SU-DHL-6 (cell line): ENCODE measurements at regions not wholly inside any gene's neighbourhood (a gene's known extent, or its start where the extent isn't known, plus 50 kb on each side); places are given as distances from the start of the nearest gene placed in this dataset.

Source experiments
- H2AFZ ChIP-seq: fragments of 200-600 bp; sonication (generic); 2 replicates; pipeline ENCODE4 v1.6.1; 2014; ENCODE audit warnings: low read depth, mild to moderate bottlenecking, moderate library complexity, mixed read lengths, antibody characterized with exemption, low read length; ENCODE audit not compliant: severe bottlenecking
- H3F3A ChIP-seq: fragments of 200-600 bp; shearing (Covaris generic); 2 replicates; pipeline ENCODE4 v1.6.0; 2016; ENCODE audit warnings: antibody characterized with exemption, mild to moderate bottlenecking; ENCODE audit not compliant: insufficient read depth
- H3K27ac ChIP-seq: fragments of 200-600 bp; sonication (generic); 2 replicates; pipeline ENCODE4 v1.5.1; 2016; ENCODE audit warnings: low read depth, mild to moderate bottlenecking, low read length, moderate library complexity, mixed read lengths
- H3K27me3 ChIP-seq: fragments of 200-600 bp; sonication (generic), shearing (Covaris generic); 2 replicates; pipeline ENCODE4 v1.6.0; 2014; ENCODE audit warnings: mild to moderate bottlenecking, low read length
- H3K36me3 ChIP-seq: fragments of 200-600 bp; sonication (generic); 2 replicates; pipeline ENCODE4 v1.6.1; 2014; ENCODE audit warnings: mild to moderate bottlenecking, low read length, mixed read lengths
- H3K4me2 ChIP-seq: fragments of 300-600, 200-600 bp; shearing (Covaris generic), sonication (generic); 2 replicates; pipeline ENCODE4 v1.6.0; 2014; ENCODE audit warnings: low read length, low read depth, mild to moderate bottlenecking; ENCODE audit not compliant: poor library complexity, severe bottlenecking
- H3K4me3 ChIP-seq: fragments of 200-600 bp; sonication (generic); 2 replicates; pipeline ENCODE4 v1.5.1; 2014; ENCODE audit warnings: antibody characterized with exemption, low read length, mild to moderate bottlenecking, mixed read lengths; ENCODE audit not compliant: insufficient read depth, poor library complexity, severe bottlenecking
- H3K79me2 ChIP-seq: fragments of 200-600 bp; sonication (generic); 2 replicates; pipeline ENCODE4 v1.6.1; 2014; ENCODE audit warnings: mild to moderate bottlenecking, low read length, moderate library complexity; ENCODE audit not compliant: insufficient read depth
- H3K9ac ChIP-seq: fragments of 200-600 bp; sonication (generic); 2 replicates; pipeline ENCODE4 v1.7.0; 2014; ENCODE audit warnings: mild to moderate bottlenecking, low read length
- H3K9me2 ChIP-seq: fragments of 200-600 bp; sonication (generic); replicated peaks from 2 replicates; pipeline ENCODE4 v1.6.1; 2014; ENCODE audit warnings: low read length; ENCODE audit not compliant: insufficient read depth
- H3K9me3 ChIP-seq: fragments of 200-600 bp; sonication (generic); 2 replicates; pipeline ENCODE4 v1.6.1; 2014; ENCODE audit warnings: low read length, mixed read lengths; ENCODE audit not compliant: insufficient read depth
- H4K20me1 ChIP-seq: fragments of 200-600 bp; sonication (generic); 2 replicates; pipeline ENCODE4 v1.6.1; 2014; ENCODE audit warnings: low read depth, mild to moderate bottlenecking, antibody characterized with exemption, low read length, moderate library complexity, mixed read lengths
- CTCF ChIP-seq: fragments of 200-600 bp; sonication (generic); IDR thresholded peaks from one replicate; pipeline ENCODE4 v1.5.1; 2017; ENCODE audit warnings: antibody characterized with exemption, mild to moderate bottlenecking, low read length, moderate library complexity; ENCODE audit not compliant: insufficient read depth, poor library complexity, severe bottlenecking
- EZH2phosphoT487 ChIP-seq: fragments of 200-600 bp; sonication (generic), shearing (Covaris generic); conservative IDR thresholded peaks from 2 replicates; pipeline ENCODE4 v1.6.1; 2018; ENCODE audit warnings: mild to moderate bottlenecking, antibody characterized with exemption, low read length, moderate library complexity, mixed read lengths

GRCh38 chr6:144728804-144729203, 443.7 kb downstream of the UTRN start:
- Histone ChIP-seq H3K27me3 (no peaks in the 10 kb centered on the region), H2AFZ (no peak overlapping the region), H3F3A (no peaks in the 10 kb centered on the region), H3K9ac (no peak overlapping the region), H3K79me2 (no peaks in the 10 kb centered on the region), H3K9me2 (no peaks in the 10 kb centered on the region), H3K4me3 (no peak overlapping the region), H3K4me2 (no peak overlapping the region), H3K9me3 (no peaks in the 10 kb centered on the region), H3K27ac (no peak overlapping the region), H4K20me1 (no peaks in the 10 kb centered on the region), H3K36me3 (no peaks in the 10 kb centered on the region)
- no peak for TF ChIP-seq CTCF
- TF ChIP-seq EZH2phosphoT487, result no peak

GRCh38 chr6:144729502-144729901, 444.4 kb downstream of the UTRN start:
- Histone ChIP-seq H3K9ac (no peak overlapping the region), H3K9me2 (no peaks in the 10 kb centered on the region)

GRCh38 chr6:144730088-144730645, 445.0 kb downstream of the UTRN start:
- no peak overlapping the region for H3K4me3 ChIP-seq
- H3K27ac ChIP-seq, result no peak overlapping the region; the same call in 1 of the 2 replicates
- H2AFZ ChIP-seq, result no peak overlapping the region
- no peaks in the 10 kb centered on the region for H3K9me2 ChIP-seq
- no peaks in the 10 kb centered on the region for H3K36me3 ChIP-seq
- H3K9ac ChIP-seq, result no peak overlapping the region
- H4K20me1 ChIP-seq, result no peaks in the 10 kb centered on the region
- peak overlapping the region; percentile 40 for H3K4me2 ChIP-seq
- H3F3A ChIP-seq, result no peaks in the 10 kb centered on the region
- no peaks in the 10 kb centered on the region for H3K79me2 ChIP-seq
- H3K27me3 ChIP-seq, result no peaks in the 10 kb centered on the region
- no peak for TF ChIP-seq CTCF
- no peak for TF ChIP-seq EZH2phosphoT487
- no peaks in the 10 kb centered on the region for H3K9me3 ChIP-seq

More at GRCh38 chr6:144729502-144729901, 444.4 kb downstream of the UTRN start:
- H3K27ac ChIP-seq, result no peak overlapping the region
- no peaks in the 10 kb centered on the region for H4K20me1 ChIP-seq
- TF ChIP-seq EZH2phosphoT487 (no peak), CTCF (no peak)
- no peak overlapping the region for H3K4me3 ChIP-seq
- no peak overlapping the region for H2AFZ ChIP-seq
- no peaks in the 10 kb centered on the region for H3K36me3 ChIP-seq
- H3K4me2 ChIP-seq, result peak overlapping the region; percentile 40
- H3K79me2 ChIP-seq, result no peaks in the 10 kb centered on the region
- H3K27me3 ChIP-seq, result no peaks in the 10 kb centered on the region
- no peaks in the 10 kb centered on the region for H3F3A ChIP-seq
- H3K9me3 ChIP-seq, result no peaks in the 10 kb centered on the region
